ENCODE measurements at regions not wholly inside any gene's neighbourhood (a gene's known extent, or its start where the extent isn't known, plus 50 kb on each side); places are given as distances from the start of the nearest gene placed in this dataset.

- H3K36me3 ChIP-seq: no peaks in the 10 kb centered on the region
- TF ChIP-seq CTCF (IDR thresholded peaks at IDR 0.05) (no peak), POLR2A (IDR thresholded peaks at IDR 0.05) (no peak), EP300 (IDR thresholded peaks at IDR 0.05) (no peak)
- no peak overlapping the region for H3K4me3 ChIP-seq
- no peaks in the 10 kb centered on the region for H3K27me3 ChIP-seq
- 82 to 90% methylated on average over 2 of the region's 2 CpGs for WGBS, 2 donors
- H3K9me3 ChIP-seq: no peaks in the 10 kb centered on the region
- no peaks in the 10 kb centered on the region for H3K4me1 ChIP-seq
- DNase-seq (ENCODE audit: low spot score in 2 of 2): no peak
- H3K27ac ChIP-seq: no peak overlapping the region
Measured at GRCh38 chr4:12403175-12403574, 974.5 kb upstream of the HS3ST1 start.

GRCh38 chr4:12399781-12400180 is 971.1 kb upstream of the HS3ST1 start:
- WGBS, 2 donors: 63 to 68% methylated on average over 4 of the region's 4 CpGs
- no peak for DNase-seq (ENCODE audit: low spot score in 2 of 2)
- H3K4me3 ChIP-seq: no peak overlapping the region

GRCh38 chr4:12393631-12394262 is 965.1 kb upstream of the HS3ST1 start:
- Histone ChIP-seq H3K27me3 (no peaks in the 10 kb centered on the region), H3K4me1 (no peaks in the 10 kb centered on the region), H3K27ac (no peak overlapping the region), H3K9me3 (no peaks in the 10 kb centered on the region), H3K36me3 (no peaks in the 10 kb centered on the region), H3K4me3 (no peak overlapping the region)
- 72 to 73% methylated on average over 2 of the region's 2 CpGs for WGBS, 2 donors
- TF ChIP-seq POLR2A (IDR thresholded peaks at IDR 0.05) (no peak), CTCF (IDR thresholded peaks at IDR 0.05) (no peak), EP300 (IDR thresholded peaks at IDR 0.05) (no peak)
- DNase-seq (ENCODE audit: low spot score in 2 of 2): no peak

More at GRCh38 chr4:12399781-12400180, 971.1 kb upstream of the HS3ST1 start:
- TF ChIP-seq EP300 (IDR thresholded peaks at IDR 0.05) (no peak), POLR2A (IDR thresholded peaks at IDR 0.05) (no peak), CTCF (IDR thresholded peaks at IDR 0.05) (no peak)
- H3K36me3 ChIP-seq: no peaks in the 10 kb centered on the region
- H3K27ac ChIP-seq: no peak overlapping the region
- H3K4me1 ChIP-seq: no peaks in the 10 kb centered on the region
- H3K9me3 ChIP-seq: no peaks in the 10 kb centered on the region
- H3K27me3 ChIP-seq: no peaks in the 10 kb centered on the region

GRCh38 chr4:12389604-12390003 is 960.9 kb upstream of the HS3ST1 start:
- Histone ChIP-seq H3K27ac (no peak overlapping the region), H3K27me3 (no peaks in the 10 kb centered on the region), H3K36me3 (no peaks in the 10 kb centered on the region), H3K4me3 (no peak overlapping the region), H3K4me1 (no peaks in the 10 kb centered on the region), H3K9me3 (no peaks in the 10 kb centered on the region)
- TF ChIP-seq EP300 (IDR thresholded peaks at IDR 0.05): no peak
- WGBS, 2 donors: 88 to 95% methylated on average over 2 of the region's 2 CpGs
- DNase-seq (ENCODE audit: low spot score in 2 of 2): no peak

- TF ChIP-seq CTCF (IDR thresholded peaks at IDR 0.05): no peak
- no peak for TF ChIP-seq EP300 (IDR thresholded peaks at IDR 0.05)
- TF ChIP-seq POLR2A (IDR thresholded peaks at IDR 0.05): no peak
- no peak for DNase-seq (ENCODE audit: low spot score in 2 of 2)
- 89 to 92% methylated on average over 2 of the region's 2 CpGs for WGBS, 2 donors
- no peak overlapping the region for H3K4me3 ChIP-seq
- H3K27ac ChIP-seq: no peak overlapping the region
- H3K9me3 ChIP-seq: no peaks in the 10 kb centered on the region
- H3K4me1 ChIP-seq: no peaks in the 10 kb centered on the region
- no peaks in the 10 kb centered on the region for H3K36me3 ChIP-seq
- no peaks in the 10 kb centered on the region for H3K27me3 ChIP-seq
Measured at GRCh38 chr4:12382567-12382966, 953.9 kb upstream of the HS3ST1 start.

- Histone ChIP-seq H3K4me3 (no peak overlapping the region), H3K27ac (no peak overlapping the region), H3K9me3 (no peaks in the 10 kb centered on the region), H3K4me1 (no peaks in the 10 kb centered on the region), H3K36me3 (no peaks in the 10 kb centered on the region), H3K27me3 (no peaks in the 10 kb centered on the region)
- no peak for DNase-seq (ENCODE audit: low spot score in 2 of 2)
- WGBS, 2 donors: 55 to 75% methylated on average over 1 of the region's 1 CpG
- TF ChIP-seq CTCF (IDR thresholded peaks at IDR 0.05) (no peak), EP300 (IDR thresholded peaks at IDR 0.05) (no peak), POLR2A (IDR thresholded peaks at IDR 0.05) (no peak)
Measured at GRCh38 chr4:12379191-12379590, 950.5 kb upstream of the HS3ST1 start.

Data from tibial nerve (tissue), 4 donors.